Thoracic aorta (tissue), 2 donors: ENCODE measurements at regions not wholly inside any gene's neighbourhood (a gene's known extent, or its start where the extent isn't known, plus 50 kb on each side); places are given as distances from the start of the nearest gene placed in this dataset.

Source experiments
- ATAC-seq: fragments of 150-250 bp; one replicate; pipeline ENCODE4 v1.8.0; 2017; ENCODE audit warnings: low read depth; ENCODE audit not compliant: insufficient number of reproducible peaks, low FRiP score
- DNase-seq: peaks from one replicate; pipeline ENCODE4 v3.0.0-alpha.2; 2020; ENCODE audit warnings: low spot score
- H3K27ac ChIP-seq, 2 donors: fragments of 200-600 bp; sonication (generic); 1 replicate in 1 of 2; 2 replicates in 1 of 2; pipeline ENCODE4 v1.5.1; 2016; ENCODE audit warnings: mild to moderate bottlenecking in 2 of 2, moderate library complexity in 2 of 2
- H3K27me3 ChIP-seq: fragments of 200-600 bp; sonication (generic); replicated peaks from 2 replicates; pipeline ENCODE4 v1.6.0; 2016; ENCODE audit warnings: mild to moderate bottlenecking; ENCODE audit not compliant: insufficient read depth
- H3K36me3 ChIP-seq: fragments of 200-600 bp; sonication (generic); one replicate; pipeline ENCODE4 v1.5.1; 2016
- H3K4me1 ChIP-seq, 2 donors: fragments of 200-600 bp; sonication (generic); 1 replicate in 1 of 2; 2 replicates in 1 of 2; pipeline versions ENCODE4 v1.5.1 to v1.6.0; 2016; ENCODE audit warnings: low read depth in 2 of 2, mild to moderate bottlenecking in 1 of 2; ENCODE audit not compliant: control insufficient read depth in 1 of 2
- H3K4me3 ChIP-seq: fragments of 200-600 bp; sonication (generic); 2 replicates; pipeline ENCODE4 v1.5.1; 2016; ENCODE audit warnings: mild to moderate bottlenecking
- H3K9me3 ChIP-seq: fragments of 200-600 bp; sonication (generic); 2 replicates; pipeline ENCODE4 v1.5.1; 2016
- TF ChIP-seq, protein P1 (sequence below): fragments of 200-600 bp; sonication (generic); IDR thresholded peaks from one replicate; pipeline ENCODE4 v1.5.1; 2019; ENCODE audit warnings: antibody characterized with exemption

DNA sequence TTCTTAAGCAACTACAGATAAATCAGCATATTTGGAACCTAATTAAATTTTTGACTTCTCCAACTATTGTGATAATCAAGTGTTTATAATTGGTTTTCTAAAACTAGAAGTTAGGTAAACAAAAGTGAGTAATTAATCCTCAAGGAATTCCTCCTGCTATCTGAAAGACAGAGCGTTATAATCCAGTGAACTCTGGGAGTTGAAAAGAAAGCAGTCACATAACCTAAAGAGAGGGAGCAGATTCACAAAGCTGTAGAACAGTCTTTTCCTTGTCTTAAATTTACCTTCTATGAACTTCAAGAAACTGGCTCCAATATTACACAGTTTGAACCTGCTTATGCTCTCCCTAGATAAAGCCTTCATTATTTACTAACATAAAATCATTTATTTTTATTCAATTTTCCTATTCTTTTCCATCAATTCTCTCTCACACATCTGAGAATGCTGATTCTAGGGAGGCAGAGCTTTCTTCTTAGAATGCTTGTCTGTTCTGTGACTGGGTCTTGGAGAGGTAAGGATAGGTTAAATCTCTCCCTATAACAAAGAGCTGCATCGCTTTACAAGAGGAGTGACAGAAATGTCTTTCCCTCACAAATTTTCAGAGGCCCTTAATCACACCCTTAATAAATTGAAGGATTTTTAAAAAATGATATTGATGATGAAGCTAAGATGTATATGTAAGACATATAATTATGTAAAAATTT is 132.8 kb downstream of the TUSC7 start:
- H3K4me1 ChIP-seq = no peaks in the 10 kb centered on the region
- H3K9me3 ChIP-seq = no peaks in the 10 kb centered on the region
- TF ChIP-seq, protein P1, sequence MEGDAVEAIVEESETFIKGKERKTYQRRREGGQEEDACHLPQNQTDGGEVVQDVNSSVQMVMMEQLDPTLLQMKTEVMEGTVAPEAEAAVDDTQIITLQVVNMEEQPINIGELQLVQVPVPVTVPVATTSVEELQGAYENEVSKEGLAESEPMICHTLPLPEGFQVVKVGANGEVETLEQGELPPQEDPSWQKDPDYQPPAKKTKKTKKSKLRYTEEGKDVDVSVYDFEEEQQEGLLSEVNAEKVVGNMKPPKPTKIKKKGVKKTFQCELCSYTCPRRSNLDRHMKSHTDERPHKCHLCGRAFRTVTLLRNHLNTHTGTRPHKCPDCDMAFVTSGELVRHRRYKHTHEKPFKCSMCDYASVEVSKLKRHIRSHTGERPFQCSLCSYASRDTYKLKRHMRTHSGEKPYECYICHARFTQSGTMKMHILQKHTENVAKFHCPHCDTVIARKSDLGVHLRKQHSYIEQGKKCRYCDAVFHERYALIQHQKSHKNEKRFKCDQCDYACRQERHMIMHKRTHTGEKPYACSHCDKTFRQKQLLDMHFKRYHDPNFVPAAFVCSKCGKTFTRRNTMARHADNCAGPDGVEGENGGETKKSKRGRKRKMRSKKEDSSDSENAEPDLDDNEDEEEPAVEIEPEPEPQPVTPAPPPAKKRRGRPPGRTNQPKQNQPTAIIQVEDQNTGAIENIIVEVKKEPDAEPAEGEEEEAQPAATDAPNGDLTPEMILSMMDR = no peak
- H3K27ac ChIP-seq = no peak overlapping the region
- H3K4me3 ChIP-seq = no peak overlapping the region
- ATAC-seq = no peak
- DNase-seq = no peak
- H3K27me3 ChIP-seq = no peaks in the 10 kb centered on the region
- H3K36me3 ChIP-seq = no peaks in the 10 kb centered on the region

DNA sequence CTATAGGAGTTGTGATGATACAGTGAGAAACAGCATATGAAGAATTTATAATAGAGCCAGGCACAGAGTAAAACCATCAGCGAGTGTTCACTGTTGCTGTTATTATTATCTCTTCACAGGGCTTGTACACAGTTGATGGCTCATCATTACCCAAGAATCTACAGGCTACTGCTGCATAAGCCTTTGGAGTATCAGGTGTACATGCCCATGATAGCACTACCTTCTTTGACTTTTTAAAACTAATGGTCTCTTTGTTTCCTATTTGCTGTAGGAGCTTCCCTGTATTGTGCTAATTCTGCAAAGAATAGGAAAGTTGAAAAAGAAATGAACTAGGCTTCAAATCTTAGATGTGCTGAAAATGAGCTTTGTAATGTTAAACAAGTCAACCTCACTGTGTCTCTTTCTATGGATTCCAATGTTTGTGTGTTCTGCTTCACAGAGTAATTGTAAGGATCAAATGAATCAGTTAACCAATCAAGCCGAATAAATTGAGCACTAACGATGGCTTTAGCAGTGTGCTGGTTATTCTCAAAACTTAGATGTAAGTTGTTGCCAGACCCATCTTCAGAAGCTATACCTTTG is 138.8 kb downstream of the TUSC7 start:
- TF ChIP-seq, protein P1 = no peak
- Histone ChIP-seq H3K4me3 (no peak overlapping the region), H3K9me3 (no peaks in the 10 kb centered on the region), H3K27me3 (no peaks in the 10 kb centered on the region), H3K4me1 (no peaks in the 10 kb centered on the region), H3K27ac (no peak overlapping the region), H3K36me3 (no peaks in the 10 kb centered on the region)
- no peak for ATAC-seq
- no peak for DNase-seq

DNA sequence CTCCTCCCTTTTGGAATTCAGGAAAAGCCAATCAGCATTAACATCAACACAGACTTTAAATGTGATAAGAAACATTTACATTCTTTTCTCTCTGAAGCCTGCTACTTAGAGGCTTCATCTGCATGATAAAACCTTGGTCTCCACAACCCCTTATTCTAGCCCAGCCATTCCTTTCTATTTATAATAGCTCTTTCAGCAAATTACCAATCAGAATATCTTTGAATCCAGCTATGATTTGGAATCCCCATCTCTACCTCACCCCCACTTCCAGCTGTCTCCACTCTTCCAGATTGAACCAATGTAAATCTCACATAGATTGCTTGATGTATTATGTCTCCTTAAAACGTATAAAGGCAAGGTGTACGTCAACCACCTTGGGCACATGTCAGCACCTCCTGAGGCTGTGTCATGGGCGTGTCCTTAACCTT is 139.7 kb downstream of the TUSC7 start:
- Histone ChIP-seq H3K36me3 (no peaks in the 10 kb centered on the region), H3K27ac (no peak overlapping the region), H3K4me3 (no peak overlapping the region), H3K9me3 (no peaks in the 10 kb centered on the region), H3K4me1 (no peaks in the 10 kb centered on the region), H3K27me3 (no peaks in the 10 kb centered on the region)
- no peak for ATAC-seq
- TF ChIP-seq, protein P1 = no peak
- no peak for DNase-seq

DNA sequence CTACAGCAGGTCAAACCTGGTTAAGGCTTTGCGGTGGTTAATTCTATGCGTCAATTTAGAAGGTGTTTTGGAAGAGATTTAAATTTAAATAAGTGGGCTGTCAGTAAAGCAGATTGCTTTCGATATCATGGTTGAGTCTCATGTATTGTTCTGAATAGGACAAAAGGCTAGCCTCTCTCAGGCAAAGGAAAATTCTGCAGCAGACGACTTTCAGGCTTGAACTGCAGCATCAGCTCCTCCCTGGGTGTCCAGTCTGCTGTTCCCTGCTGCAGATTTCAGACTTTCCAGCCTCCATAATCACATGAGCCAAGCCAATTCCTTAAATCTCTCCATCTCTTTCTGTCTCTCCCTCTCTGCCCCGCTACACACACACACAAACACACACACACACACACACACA is 143.2 kb downstream of the TUSC7 start:
- DNase-seq (no peak), ATAC-seq (no peak)
- no peak overlapping the region for H3K4me3 ChIP-seq
- no peaks in the 10 kb centered on the region for H3K36me3 ChIP-seq
- no peaks in the 10 kb centered on the region for H3K9me3 ChIP-seq
- TF ChIP-seq, protein P1 = no peak
- H3K4me1 ChIP-seq = no peaks in the 10 kb centered on the region
- H3K27me3 ChIP-seq = no peaks in the 10 kb centered on the region
- no peak overlapping the region for H3K27ac ChIP-seq

DNA sequence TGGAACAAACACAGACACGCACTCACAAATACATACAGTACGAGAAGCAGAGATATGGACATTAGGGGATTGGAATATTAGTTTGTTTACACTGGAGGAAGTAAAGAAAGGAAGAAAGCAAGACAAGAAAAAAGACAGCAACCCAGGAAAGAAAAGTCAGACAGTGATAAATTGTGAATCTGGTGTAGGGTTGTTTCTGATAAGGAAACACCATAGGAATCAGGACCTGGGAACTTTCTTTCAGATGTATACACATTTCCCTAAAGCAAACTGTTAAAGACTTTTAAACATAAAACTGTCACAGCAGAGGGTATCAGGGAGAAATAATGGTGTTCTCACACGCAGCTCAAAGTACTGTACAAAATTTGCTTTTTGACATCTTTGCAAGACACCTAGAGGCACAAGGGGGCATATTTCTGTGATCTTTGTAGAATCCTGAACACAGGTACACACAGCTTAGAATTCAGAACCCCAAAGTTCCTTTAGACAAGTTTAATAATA is 153.7 kb downstream of the TUSC7 start:
- no peak overlapping the region for H3K27ac ChIP-seq
- ATAC-seq (no peak), DNase-seq (no peak)
- TF ChIP-seq, protein P1 = no peak
- H3K36me3 ChIP-seq = no peaks in the 10 kb centered on the region
- H3K27me3 ChIP-seq = no peaks in the 10 kb centered on the region
- no peaks in the 10 kb centered on the region for H3K9me3 ChIP-seq
- H3K4me1 ChIP-seq = no peaks in the 10 kb centered on the region
- H3K4me3 ChIP-seq = no peak overlapping the region
